Astrocyte of the cerebellum (primary cell): ENCODE measurements at regions not wholly inside any gene's neighbourhood (a gene's known extent, or its start where the extent isn't known, plus 50 kb on each side); places are given as distances from the start of the nearest gene placed in this dataset.

Experiments
- DNase-seq: peaks from one replicate; pipeline ENCODE4 v3.0.0-alpha.2; 2011; ENCODE audit warnings: low read depth
- H3K4me3 ChIP-seq: 2 replicates; pipeline ENCODE4 v1.5.1; 2011; ENCODE audit warnings: mild to moderate bottlenecking, low read depth, low read length, moderate library complexity
- in situ Hi-C: cut with HindIII; loops from 2 replicates; pipeline ENCODE4 v1.10.0; 2017; ENCODE audit warnings: low sequenced_read_pairs
- TF ChIP-seq, protein P1 (sequence below): IDR thresholded peaks from 2 replicates; pipeline ENCODE4 v1.5.1; 2012; ENCODE audit warnings: low read length, low read depth, moderate library complexity, mild to moderate bottlenecking; ENCODE audit errors: missing control alignments

DNA sequence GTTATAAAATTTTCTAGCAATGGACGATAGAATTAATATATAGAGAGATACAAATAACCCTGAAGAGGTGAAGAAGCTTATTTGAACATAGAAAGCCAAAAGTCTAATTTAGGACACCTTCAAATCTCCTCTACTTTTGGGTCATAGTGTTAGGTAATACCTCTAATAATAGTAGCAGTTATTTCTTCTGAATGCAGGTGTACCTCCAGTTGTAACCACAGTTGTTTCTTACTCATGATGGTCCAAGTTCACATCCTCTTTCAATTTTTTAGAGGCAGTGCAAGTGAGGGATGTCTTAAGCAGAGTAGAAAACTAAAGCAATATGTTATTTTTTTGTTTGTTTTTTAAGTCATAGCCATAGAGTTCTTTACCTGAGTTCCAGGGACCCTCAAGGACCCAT, 429.5 kb downstream of the CCDC85A start:
- in situ Hi-C loops, result no loop called here
- no peak for DNase-seq
- TF ChIP-seq, protein P1, sequence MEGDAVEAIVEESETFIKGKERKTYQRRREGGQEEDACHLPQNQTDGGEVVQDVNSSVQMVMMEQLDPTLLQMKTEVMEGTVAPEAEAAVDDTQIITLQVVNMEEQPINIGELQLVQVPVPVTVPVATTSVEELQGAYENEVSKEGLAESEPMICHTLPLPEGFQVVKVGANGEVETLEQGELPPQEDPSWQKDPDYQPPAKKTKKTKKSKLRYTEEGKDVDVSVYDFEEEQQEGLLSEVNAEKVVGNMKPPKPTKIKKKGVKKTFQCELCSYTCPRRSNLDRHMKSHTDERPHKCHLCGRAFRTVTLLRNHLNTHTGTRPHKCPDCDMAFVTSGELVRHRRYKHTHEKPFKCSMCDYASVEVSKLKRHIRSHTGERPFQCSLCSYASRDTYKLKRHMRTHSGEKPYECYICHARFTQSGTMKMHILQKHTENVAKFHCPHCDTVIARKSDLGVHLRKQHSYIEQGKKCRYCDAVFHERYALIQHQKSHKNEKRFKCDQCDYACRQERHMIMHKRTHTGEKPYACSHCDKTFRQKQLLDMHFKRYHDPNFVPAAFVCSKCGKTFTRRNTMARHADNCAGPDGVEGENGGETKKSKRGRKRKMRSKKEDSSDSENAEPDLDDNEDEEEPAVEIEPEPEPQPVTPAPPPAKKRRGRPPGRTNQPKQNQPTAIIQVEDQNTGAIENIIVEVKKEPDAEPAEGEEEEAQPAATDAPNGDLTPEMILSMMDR, result no peak
- no peak overlapping the region for H3K4me3 ChIP-seq

DNA sequence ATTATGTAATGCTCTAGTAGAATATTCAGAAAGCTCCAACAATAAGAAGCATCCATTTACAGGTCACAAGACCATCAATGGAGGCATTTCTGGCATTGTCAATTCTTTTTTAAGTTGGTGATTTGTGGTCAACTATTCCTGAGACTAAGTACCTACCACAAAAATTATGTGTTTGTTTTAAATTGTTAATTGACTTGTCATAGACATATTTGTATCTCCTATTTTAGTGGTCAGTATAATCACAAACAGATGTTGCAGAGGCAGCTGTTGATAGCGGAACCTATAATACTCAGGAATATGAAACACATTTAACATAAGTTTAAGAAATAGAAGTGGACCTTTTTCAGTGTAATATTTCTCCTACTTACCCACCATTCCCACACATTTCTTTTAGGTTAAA, 430.1 kb downstream of the CCDC85A start:
- DNase-seq, result peak; percentile 9
- no peak overlapping the region for H3K4me3 ChIP-seq
- TF ChIP-seq, protein P1, result no peak
- in situ Hi-C loops, result no loop called here

DNA sequence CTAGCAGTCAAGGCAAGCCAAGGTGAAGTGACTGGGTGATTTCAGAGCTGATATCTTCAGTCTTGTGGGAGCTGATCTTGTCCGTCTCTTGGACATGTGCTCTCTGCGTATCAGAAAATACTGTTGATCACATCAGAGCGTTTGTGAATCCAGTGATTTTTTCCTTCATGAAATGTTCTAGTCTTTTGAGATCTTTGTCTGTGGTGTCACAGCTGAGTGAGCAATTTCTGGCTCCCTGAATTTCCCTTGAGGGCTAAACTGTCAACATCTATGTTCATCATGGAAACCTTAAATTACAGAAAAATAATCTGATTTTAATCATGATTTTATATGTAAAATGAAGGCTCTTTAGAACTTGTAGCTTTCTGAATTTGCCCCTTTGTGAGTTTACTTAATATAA, 432.0 kb downstream of the CCDC85A start:
- DNase-seq, result no peak
- H3K4me3 ChIP-seq, result no peak overlapping the region
- TF ChIP-seq, protein P1, result no peak
- in situ Hi-C loops, result loop anchor here (5.0 kb wide), 1 partner anchor 52 kb away; no protein-coding TSS in a partner anchor

DNA sequence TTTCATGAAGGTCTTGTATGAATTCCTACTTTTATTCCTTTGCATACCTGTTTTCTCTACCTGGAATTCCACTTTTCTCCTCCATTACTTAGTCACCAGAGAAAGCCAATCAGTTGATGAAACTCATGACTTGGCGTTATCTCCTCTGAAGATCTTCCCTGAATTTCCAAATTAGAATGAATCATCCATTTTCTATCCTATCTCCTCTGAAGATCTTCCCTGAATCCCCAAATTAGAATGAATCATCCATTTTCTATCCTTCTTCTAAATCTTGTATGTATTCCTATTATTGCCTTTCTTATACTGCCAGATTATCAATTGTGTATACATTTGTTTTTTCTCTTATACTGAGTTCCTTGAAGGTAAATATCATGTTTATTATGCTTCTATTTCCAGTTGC, 440.4 kb downstream of the CCDC85A start:
- in situ Hi-C loops, result no loop called here

DNA sequence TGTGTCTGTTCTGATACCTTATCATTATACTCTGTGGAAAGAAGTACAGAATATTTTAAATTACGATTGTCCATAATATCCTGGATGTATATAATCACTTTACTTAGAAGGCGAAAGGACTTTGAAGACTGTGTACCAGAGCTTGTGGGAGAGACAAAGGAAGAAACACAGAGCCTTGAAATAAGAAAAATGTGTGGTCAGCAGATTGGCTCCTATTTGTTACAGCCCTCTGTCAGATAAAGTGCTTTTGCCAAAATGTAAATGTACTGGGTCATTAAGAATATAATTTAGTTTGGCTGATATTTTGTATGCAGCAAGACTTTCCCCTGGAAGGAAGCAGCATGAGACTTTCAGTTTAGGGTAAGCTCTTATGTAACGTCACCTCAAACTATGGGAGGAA, 443.1 kb downstream of the CCDC85A start:
- DNase-seq, result no peak
- no peak overlapping the region for H3K4me3 ChIP-seq
- TF ChIP-seq, protein P1, result no peak
- in situ Hi-C loops, result no loop called here

More for the DNA sequence above, 440.4 kb downstream of the CCDC85A start:
- no peak for DNase-seq
- TF ChIP-seq, protein P1, result no peak
- H3K4me3 ChIP-seq, result no peak overlapping the region

DNA sequence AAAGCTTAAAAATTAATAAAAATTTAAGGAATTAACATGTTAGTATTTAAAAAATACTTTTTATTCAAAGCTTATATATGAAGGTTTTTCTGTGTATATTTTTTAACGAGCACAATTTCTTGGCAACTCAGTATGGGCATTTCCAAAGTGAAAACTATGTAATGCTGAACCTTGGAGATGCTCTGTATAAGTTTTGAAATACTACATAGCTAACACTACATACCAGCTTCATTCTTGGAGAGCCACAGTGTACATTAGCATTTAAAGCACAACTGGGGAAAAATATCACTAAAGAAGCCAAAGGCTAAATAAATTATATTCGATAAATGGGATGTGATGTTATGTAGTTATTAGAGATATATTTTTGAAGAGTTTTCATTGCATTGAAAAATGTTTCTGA, 446.5 kb downstream of the CCDC85A start:
- TF ChIP-seq, protein P1, result no peak
- H3K4me3 ChIP-seq, result no peak overlapping the region
- no peak for DNase-seq
- in situ Hi-C loops, result no loop called here

DNA sequence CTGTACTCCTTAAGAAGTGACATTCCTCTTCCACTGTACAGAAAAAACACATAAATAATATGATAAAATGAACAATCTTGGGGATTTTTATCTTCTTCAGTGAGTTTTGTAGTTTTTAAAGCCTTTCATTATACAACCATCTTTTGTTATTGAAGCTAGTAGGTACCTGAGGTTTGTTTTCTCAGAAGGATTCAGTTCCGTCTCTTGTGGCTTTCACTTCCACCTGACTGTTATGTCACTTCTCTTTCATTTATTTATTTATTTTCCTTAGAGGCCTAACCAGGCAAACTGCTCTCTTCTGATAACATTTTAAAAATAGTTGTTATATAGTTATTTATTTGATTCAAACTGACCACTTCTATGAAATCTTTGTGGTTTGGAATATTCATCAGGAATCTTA, 464.2 kb downstream of the CCDC85A start:
- no peak for DNase-seq
- in situ Hi-C loops, result no loop called here
- TF ChIP-seq, protein P1, result no peak

More for the DNA sequence above, 464.2 kb downstream of the CCDC85A start:
- H3K4me3 ChIP-seq, result no peak overlapping the region
